HG03342 (cell line): ENCODE measurements at regions not wholly inside any gene's neighbourhood (a gene's known extent, or its start where the extent isn't known, plus 50 kb on each side); places are given as distances from the start of the nearest gene placed in this dataset.
A peak's percentile ranks its signal among the peaks of the same experiment; 100 is the strongest.
"Not testable (repeated sequence)": the region's sequence is repeated elsewhere in the genome, so short reads cannot be mapped to it uniquely, and the experiment has no call there.

Experiments used
- ATAC-seq: cut with Tn5 transposase; IDR thresholded peaks from one replicate; pipeline ENCODE4 v1.9.1; 2021; ENCODE audit warnings: mild to moderate bottlenecking, moderate library complexity; ENCODE audit not compliant: unreplicated experiment

- ATAC-seq: peak; percentile 60
Measured at GRCh38 chr9:81083854-81084512, 605.4 kb downstream of the TLE1 start.

GRCh38 chr9:81083067-81083466 is 606.3 kb downstream of the TLE1 start:
- no peak for ATAC-seq

GRCh38 chr9:81082221-81082620 is 607.1 kb downstream of the TLE1 start:
- no peak for ATAC-seq

GRCh38 chr9:81080900-81081299 is 608.4 kb downstream of the TLE1 start:
- ATAC-seq: no peak

GRCh38 chr9:81080185-81080584 is 609.2 kb downstream of the TLE1 start:
- ATAC-seq: no peak

- ATAC-seq: no peak
Measured at GRCh38 chr9:81079055-81079454, 610.3 kb downstream of the TLE1 start.

- ATAC-seq: no peak
Measured at GRCh38 chr9:81078555-81078954, 610.8 kb downstream of the TLE1 start.

GRCh38 chr9:81077572-81077971 is 611.8 kb downstream of the TLE1 start:
- ATAC-seq: no peak

GRCh38 chr9:81076131-81076530 is 613.2 kb downstream of the TLE1 start:
- ATAC-seq: no peak

GRCh38 chr9:81074221-81074620 is 615.1 kb downstream of the TLE1 start:
- no peak for ATAC-seq

- no peak for ATAC-seq
Measured at GRCh38 chr9:81073821-81074220, 615.5 kb downstream of the TLE1 start.

- ATAC-seq: no peak
Measured at GRCh38 chr9:81072758-81073157, 616.6 kb downstream of the TLE1 start.

- ATAC-seq: no peak
Measured at GRCh38 chr9:81071108-81071507, 618.2 kb downstream of the TLE1 start.

GRCh38 chr9:81070689-81071088 is 618.7 kb downstream of the TLE1 start:
- no peak for ATAC-seq

GRCh38 chr9:81069923-81070322 is 619.4 kb downstream of the TLE1 start:
- no peak for ATAC-seq

GRCh38 chr9:81069038-81069795 is 620.1 kb downstream of the TLE1 start:
- no peak for ATAC-seq

- ATAC-seq: not testable (repeated sequence)
Measured at GRCh38 chr9:81062995-81063394, 626.4 kb downstream of the TLE1 start.

- no peak for ATAC-seq
Measured at GRCh38 chr9:81058782-81059181, 630.6 kb downstream of the TLE1 start.

- no peak for ATAC-seq
Measured at GRCh38 chr9:81053298-81054025, 635.9 kb downstream of the TLE1 start.

- no peak for ATAC-seq
Measured at GRCh38 chr9:81052846-81053245, 636.5 kb downstream of the TLE1 start.

- ATAC-seq: no peak
Measured at GRCh38 chr9:81047280-81047679, 642.1 kb downstream of the TLE1 start.

GRCh38 chr9:81045658-81046057 is 643.7 kb downstream of the TLE1 start:
- ATAC-seq: no peak
